GM19023 (cell line): ENCODE measurements at regions not wholly inside any gene's neighbourhood (a gene's known extent, or its start where the extent isn't known, plus 50 kb on each side); places are given as distances from the start of the nearest gene placed in this dataset.

Source experiments
- ATAC-seq: cut with Tn5 transposase; IDR thresholded peaks from one replicate; pipeline ENCODE4 v1.9.1; 2021; ENCODE audit warnings: mild to moderate bottlenecking, moderate library complexity; ENCODE audit not compliant: unreplicated experiment

DNA sequence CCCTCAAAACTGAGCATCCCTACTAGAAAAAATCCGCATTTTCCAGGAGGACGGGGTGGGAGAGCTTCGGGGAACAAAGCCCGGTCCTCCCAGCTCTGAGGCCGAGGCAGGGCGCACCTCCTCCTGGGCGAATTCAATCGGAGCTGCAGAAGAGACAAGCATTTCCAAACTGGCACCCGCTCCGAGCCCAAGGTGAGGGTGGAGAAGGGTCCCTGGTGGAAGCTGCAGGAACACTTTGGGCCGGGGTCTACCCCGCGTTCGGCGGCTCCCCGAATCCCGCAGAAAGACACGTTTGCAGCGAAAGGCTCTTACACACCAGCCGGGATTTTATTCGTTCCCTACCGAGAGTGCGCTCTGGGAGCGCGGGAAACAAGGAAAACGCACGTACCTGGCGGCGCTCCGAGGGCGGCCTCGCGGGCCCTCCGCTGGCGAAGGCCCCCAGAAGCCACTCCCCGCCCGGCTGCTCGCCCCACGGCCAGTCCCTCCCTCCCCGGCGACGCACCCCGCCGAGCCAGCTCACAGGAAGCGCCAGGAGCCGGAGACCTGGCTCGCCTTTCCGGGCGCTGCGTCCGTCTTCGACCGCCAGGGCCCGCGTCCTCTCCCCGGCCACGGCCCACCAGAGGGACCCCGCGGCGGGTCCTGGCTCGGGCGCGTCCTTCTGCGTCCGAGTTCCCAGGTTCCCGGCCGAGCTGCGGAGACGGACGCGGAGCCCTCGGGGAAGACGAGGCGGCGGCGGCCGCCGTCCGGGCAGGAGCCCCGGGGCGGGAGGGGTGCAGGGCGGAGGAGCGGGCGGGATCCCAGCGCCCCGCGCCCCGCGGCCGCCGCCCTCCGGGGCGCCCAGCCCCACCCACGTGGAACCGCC, 49.8 kb upstream of the BAHCC1 start:
- peak; percentile 23 for ATAC-seq
